HUES64 (cell line): ENCODE measurements at regions not wholly inside any gene's neighbourhood (a gene's known extent, or its start where the extent isn't known, plus 50 kb on each side); places are given as distances from the start of the nearest gene placed in this dataset.

Experiments used
- H3K27ac ChIP-seq: 2 replicates; pipeline ENCODE4 v1.7.0; 2013; ENCODE audit warnings: low read depth, low read length, inconsistent platforms
- H3K27me3 ChIP-seq: 2 replicates; pipeline ENCODE4 v1.6.1; 2013; ENCODE audit warnings: mild to moderate bottlenecking, low read length; ENCODE audit not compliant: insufficient read depth
- H3K36me3 ChIP-seq: 2 replicates; pipeline ENCODE4 v1.6.1; 2013; ENCODE audit warnings: mild to moderate bottlenecking, low read length; ENCODE audit not compliant: insufficient read depth
- H3K4me1 ChIP-seq: 2 replicates; pipeline ENCODE4 v1.6.1; 2013; ENCODE audit warnings: mild to moderate bottlenecking, low read length, moderate library complexity; ENCODE audit not compliant: insufficient read depth
- H3K4me3 ChIP-seq: 2 replicates; pipeline ENCODE4 v1.5.1; 2013; ENCODE audit warnings: mild to moderate bottlenecking, low read length, moderate library complexity
- H3K9ac ChIP-seq: 2 replicates; pipeline ENCODE4 v1.6.1; 2013; ENCODE audit warnings: mild to moderate bottlenecking, low read depth, low read length
- H3K9me3 ChIP-seq: 2 replicates; pipeline ENCODE4 v1.6.1; 2013; ENCODE audit warnings: low read depth, low read length; ENCODE audit not compliant: insufficient read depth
- WGBS: fragments of 150-250, 120-280 bp; methylation state at CpG from one replicate; pipeline ENCODE4 v1.1.7; 2013; ENCODE audit warnings: missing lambda C conversion rate; 5-methylcytosine and 5-hydroxymethylcytosine counted together

GRCh38 chr11:127119356-127119755 lies 118.8 kb upstream of the KIRREL3 start:
- no peaks in the 10 kb centered on the region for H3K36me3 ChIP-seq
- 0 out of 2 replicates have a peak, but pooled peaks cover 2% of the 10 kb centered on the region for H3K27me3 ChIP-seq
- H3K4me1 ChIP-seq: no peaks in the 10 kb centered on the region
- H3K27ac ChIP-seq: no peak overlapping the region
- H3K9me3 ChIP-seq: no peaks in the 10 kb centered on the region
- H3K4me3 ChIP-seq: no peak overlapping the region
- H3K9ac ChIP-seq: no peak overlapping the region
- 91% methylated on average over 3 of the region's 5 CpGs for WGBS

- no peak overlapping the region for H3K4me3 ChIP-seq
- H3K9ac ChIP-seq: no peak overlapping the region
- H3K36me3 ChIP-seq: no peaks in the 10 kb centered on the region
- H3K4me1 ChIP-seq: no peaks in the 10 kb centered on the region
- no peaks in the 10 kb centered on the region for H3K9me3 ChIP-seq
- H3K27ac ChIP-seq: no peak overlapping the region
- WGBS: 91% methylated on average over 9 of the region's 9 CpGs
- 0 out of 2 replicates have a peak, but pooled peaks cover 2% of the 10 kb centered on the region for H3K27me3 ChIP-seq
Measured at GRCh38 chr11:127118811-127119210, 118.2 kb upstream of the KIRREL3 start.

GRCh38 chr11:127117231-127117739 lies 116.7 kb upstream of the KIRREL3 start:
- Histone ChIP-seq H3K9ac (no peak overlapping the region), H3K4me3 (no peak overlapping the region), H3K9me3 (no peaks in the 10 kb centered on the region), H3K36me3 (no peaks in the 10 kb centered on the region), H3K4me1 (no peaks in the 10 kb centered on the region), H3K27me3 (0 out of 2 replicates have a peak, but pooled peaks cover 2% of the 10 kb centered on the region), H3K27ac (no peak overlapping the region)
- WGBS: over 99% methylated on average over 4 of the region's 4 CpGs

DNA sequence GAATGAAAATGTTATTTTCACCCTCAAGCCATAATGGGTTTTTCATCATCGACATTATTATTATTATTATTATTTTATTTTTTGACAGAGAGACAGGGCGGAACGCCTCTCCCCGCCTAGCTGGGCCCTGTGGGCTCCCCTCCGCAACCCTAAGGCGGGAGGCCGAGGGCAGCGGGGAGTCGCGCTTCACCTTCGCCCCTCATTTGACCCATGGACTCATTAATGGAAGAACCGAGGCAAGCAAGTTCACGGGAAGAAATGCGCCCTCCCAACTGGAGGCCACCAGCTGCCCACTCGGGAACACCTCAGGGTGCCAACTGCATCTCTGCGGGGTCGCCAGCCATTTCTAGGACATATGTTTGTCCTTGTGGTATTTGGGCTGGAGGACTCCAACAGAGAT lies 115.3 kb upstream of the KIRREL3 start:
- Histone ChIP-seq H3K9ac (no peak overlapping the region), H3K9me3 (no peaks in the 10 kb centered on the region), H3K36me3 (no peaks in the 10 kb centered on the region), H3K27ac (no peak overlapping the region), H3K4me1 (peaks cover 13% of the 10 kb centered on the region), H3K4me3 (no peak overlapping the region), H3K27me3 (0 out of 2 replicates have a peak, but pooled peaks cover 2% of the 10 kb centered on the region)
- WGBS: 97% methylated on average over 16 of the region's 17 CpGs

- WGBS: 87% methylated on average over 3 of the region's 5 CpGs
- no peak overlapping the region for H3K27ac ChIP-seq
Measured at GRCh38 chr11:127114035-127114434, 113.5 kb upstream of the KIRREL3 start.

GRCh38 chr11:127110542-127110941 lies 110.0 kb upstream of the KIRREL3 start:
- Histone ChIP-seq H3K4me3 (no peak overlapping the region; the same call in 1 of the 2 replicates), H3K9me3 (no peaks in the 10 kb centered on the region)
- 74% methylated on average over 6 of the region's 6 CpGs for WGBS

More at GRCh38 chr11:127114035-127114434, 113.5 kb upstream of the KIRREL3 start:
- Histone ChIP-seq H3K9me3 (no peaks in the 10 kb centered on the region), H3K9ac (no peak overlapping the region), H3K27me3 (0 out of 2 replicates have a peak, but pooled peaks cover 2% of the 10 kb centered on the region), H3K36me3 (no peaks in the 10 kb centered on the region), H3K4me1 (peaks cover 29% of the 10 kb centered on the region), H3K4me3 (no peak overlapping the region)

DNA sequence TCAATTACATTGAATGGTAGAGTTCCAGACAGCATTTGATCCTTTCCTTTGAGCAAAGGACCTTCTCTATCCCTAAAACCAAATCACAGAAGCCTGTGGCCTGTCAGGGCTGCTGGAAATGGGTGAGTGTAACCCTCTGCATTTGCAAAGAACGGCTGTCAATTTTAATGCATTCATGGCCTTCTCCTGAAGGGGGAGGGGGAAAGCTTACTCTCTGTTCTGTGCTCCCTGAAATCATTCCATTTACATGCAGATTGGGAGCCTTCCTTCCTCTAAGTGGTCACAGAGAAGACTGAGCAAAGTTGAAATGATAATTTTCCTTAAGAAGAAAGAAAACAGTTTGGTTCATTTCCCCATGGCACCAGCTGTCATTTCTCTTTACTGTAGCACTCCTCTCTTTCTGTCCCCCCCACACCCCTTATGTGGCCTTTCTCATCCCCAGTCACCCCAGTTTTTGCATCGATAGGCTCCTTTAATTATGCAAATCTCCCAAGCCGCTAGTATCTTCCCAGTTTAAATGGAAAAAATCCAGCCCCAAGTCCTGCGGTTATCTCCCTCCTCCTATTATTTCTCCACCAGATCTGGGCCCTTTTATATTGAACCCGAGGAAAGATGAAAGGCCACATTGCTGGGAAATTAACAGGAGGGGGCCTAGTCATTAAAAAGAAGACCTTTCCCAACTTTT lies 109.4 kb upstream of the KIRREL3 start:
- peak overlapping the region; percentile 16; the same call in 1 of the 2 replicates for H3K9ac ChIP-seq
- H3K4me3 ChIP-seq: peak overlapping the region; percentile 22; the same call in 1 of the 2 replicates
- H3K27ac ChIP-seq: peak overlapping the region; percentile 68; the same call in 1 of the 2 replicates
- no peaks in the 10 kb centered on the region for H3K9me3 ChIP-seq
- peaks cover 54% of the 10 kb centered on the region for H3K4me1 ChIP-seq
- H3K36me3 ChIP-seq: no peaks in the 10 kb centered on the region
- WGBS: 12% methylated on average over 5 of the region's 5 CpGs
- no peaks in the 10 kb centered on the region for H3K27me3 ChIP-seq

More at GRCh38 chr11:127110542-127110941, 110.0 kb upstream of the KIRREL3 start:
- Histone ChIP-seq H3K4me1 (peaks cover 48% of the 10 kb centered on the region), H3K27ac (peak overlapping the region; percentile 68; the same call in 1 of the 2 replicates), H3K9ac (peak overlapping the region; percentile 16; the same call in 1 of the 2 replicates), H3K36me3 (no peaks in the 10 kb centered on the region), H3K27me3 (no peaks in the 10 kb centered on the region)

GRCh38 chr11:127108838-127109237 lies 108.3 kb upstream of the KIRREL3 start:
- Histone ChIP-seq H3K9me3 (no peaks in the 10 kb centered on the region), H3K27ac (no peak overlapping the region), H3K9ac (no peak overlapping the region), H3K4me1 (peaks cover 58% of the 10 kb centered on the region), H3K27me3 (no peaks in the 10 kb centered on the region), H3K4me3 (no peak overlapping the region), H3K36me3 (no peaks in the 10 kb centered on the region)
- WGBS: 87% methylated on average over 3 of the region's 3 CpGs

- Histone ChIP-seq H3K4me1 (peaks cover 56% of the 10 kb centered on the region), H3K27me3 (no peaks in the 10 kb centered on the region), H3K36me3 (no peaks in the 10 kb centered on the region), H3K4me3 (no peak overlapping the region), H3K27ac (no peak overlapping the region), H3K9me3 (no peaks in the 10 kb centered on the region), H3K9ac (no peak overlapping the region)
- 94% methylated on average over 2 of the region's 2 CpGs for WGBS
Measured at GRCh38 chr11:127106938-127107337, 106.4 kb upstream of the KIRREL3 start.

- Histone ChIP-seq H3K9ac (no peak overlapping the region), H3K4me3 (no peak overlapping the region), H3K27ac (no peak overlapping the region), H3K9me3 (no peaks in the 10 kb centered on the region), H3K4me1 (peaks cover 45% of the 10 kb centered on the region), H3K36me3 (no peaks in the 10 kb centered on the region), H3K27me3 (no peaks in the 10 kb centered on the region)
- 67% methylated on average over 15 of the region's 15 CpGs for WGBS
Measured at GRCh38 chr11:127105593-127106541, 105.3 kb upstream of the KIRREL3 start.
